HG03457 (cell line): ENCODE measurements at regions not wholly inside any gene's neighbourhood (a gene's known extent, or its start where the extent isn't known, plus 50 kb on each side); places are given as distances from the start of the nearest gene placed in this dataset.
"Not testable (repeated sequence)": the region's sequence is repeated elsewhere in the genome, so short reads cannot be mapped to it uniquely, and the experiment has no call there.

Experiments used
- ATAC-seq: cut with Tn5 transposase; IDR thresholded peaks from one replicate; pipeline ENCODE4 v1.9.1; 2021; ENCODE audit warnings: moderate number of reproducible peaks; ENCODE audit not compliant: unreplicated experiment

- no peak for ATAC-seq
Measured at GRCh38 chr14:105924951-105925591, 398.7 kb downstream of the TMEM121 start.

GRCh38 chr14:105925615-105926372 lies 399.4 kb downstream of the TMEM121 start:
- no peak for ATAC-seq

- no peak for ATAC-seq
Measured at GRCh38 chr14:105926373-105927095, 400.2 kb downstream of the TMEM121 start.

GRCh38 chr14:105927096-105928060 lies 401.0 kb downstream of the TMEM121 start:
- ATAC-seq: no peak

GRCh38 chr14:105928171-105929111 lies 402.1 kb downstream of the TMEM121 start:
- ATAC-seq: not testable (repeated sequence)

GRCh38 chr14:105929327-105930081 lies 403.1 kb downstream of the TMEM121 start:
- no peak for ATAC-seq

GRCh38 chr14:105930572-105930971 lies 404.2 kb downstream of the TMEM121 start:
- no peak for ATAC-seq

GRCh38 chr14:105931808-105932483 lies 405.6 kb downstream of the TMEM121 start:
- ATAC-seq: no peak

- ATAC-seq: no peak
Measured at GRCh38 chr14:105933238-105933637, 406.9 kb downstream of the TMEM121 start.

GRCh38 chr14:105935384-105935783 lies 409.0 kb downstream of the TMEM121 start:
- ATAC-seq: no peak

- ATAC-seq: no peak
Measured at GRCh38 chr14:105937253-105938054, 411.1 kb downstream of the TMEM121 start.

GRCh38 chr14:105938055-105938863 lies 411.9 kb downstream of the TMEM121 start:
- ATAC-seq: no peak

- no peak for ATAC-seq
Measured at GRCh38 chr14:105938959-105939358, 412.6 kb downstream of the TMEM121 start.

- no peak for ATAC-seq
Measured at GRCh38 chr14:105939810-105940508, 413.6 kb downstream of the TMEM121 start.

GRCh38 chr14:105940534-105941225 lies 414.3 kb downstream of the TMEM121 start:
- no peak for ATAC-seq
